Endodermal cell (in vitro differentiated cells): ENCODE measurements at regions not wholly inside any gene's neighbourhood (a gene's known extent, or its start where the extent isn't known, plus 50 kb on each side); places are given as distances from the start of the nearest gene placed in this dataset.

Experiments used
- DNase-seq: peaks from one replicate; pipeline ENCODE4 v3.0.0-alpha.2; 2017
- H3K27ac ChIP-seq: 2 replicates; pipeline ENCODE4 v1.5.1; 2013; ENCODE audit warnings: mild to moderate bottlenecking, low read depth, low read length, moderate library complexity
- H3K27me3 ChIP-seq: 2 replicates; pipeline ENCODE4 v1.6.1; 2013; ENCODE audit warnings: mild to moderate bottlenecking, low read length, moderate library complexity; ENCODE audit not compliant: insufficient read depth, control insufficient read depth, poor library complexity, severe bottlenecking
- H3K36me3 ChIP-seq: 2 replicates; pipeline ENCODE4 v1.7.0; 2013; ENCODE audit warnings: mild to moderate bottlenecking, low read length, moderate library complexity; ENCODE audit not compliant: control insufficient read depth, insufficient read depth
- H3K4me1 ChIP-seq: one replicate; pipeline ENCODE4 v1.7.0; 2013; ENCODE audit warnings: low read length; ENCODE audit not compliant: control insufficient read depth, insufficient read depth
- H3K4me3 ChIP-seq: 2 replicates; pipeline ENCODE4 v1.5.1; 2013; ENCODE audit warnings: mild to moderate bottlenecking, low read length, moderate library complexity
- H3K9ac ChIP-seq: 2 replicates; pipeline ENCODE4 v1.6.1; 2013; ENCODE audit warnings: mild to moderate bottlenecking, low read length, moderate library complexity; ENCODE audit not compliant: poor library complexity, severe bottlenecking; ENCODE audit errors: extremely low read depth
- H3K9me3 ChIP-seq: 2 replicates; pipeline ENCODE4 v1.6.1; 2013; ENCODE audit warnings: mild to moderate bottlenecking, low read length, moderate library complexity; ENCODE audit not compliant: control insufficient read depth
- H3K27ac Mint-ChIP-seq: 2 replicates; pipeline ENCODE4 v1.8.0; 2020; ENCODE audit warnings: mixed read lengths
- H3K27me3 Mint-ChIP-seq: 2 replicates; pipeline ENCODE4 v1.8.0; 2021; ENCODE audit warnings: mild to moderate bottlenecking, mixed read lengths; ENCODE audit not compliant: insufficient read depth
- H3K36me3 Mint-ChIP-seq: 2 replicates; pipeline ENCODE4 v1.8.0; 2020; ENCODE audit warnings: low read depth, mixed read lengths
- H3K4me1 Mint-ChIP-seq: 2 replicates; pipeline ENCODE4 v1.8.0; 2020; ENCODE audit warnings: mixed read lengths
- H3K4me3 Mint-ChIP-seq: 2 replicates; pipeline ENCODE4 v1.8.0; 2020; ENCODE audit warnings: mild to moderate bottlenecking, moderate library complexity, mixed read lengths
- H3K9me3 Mint-ChIP-seq: 2 replicates; pipeline ENCODE4 v1.8.0; 2020; ENCODE audit warnings: mild to moderate bottlenecking, mixed read lengths
- CTCF ChIP-seq: fragments of 200-600 bp; sonication (generic); conservative IDR thresholded peaks from 2 replicates; pipeline ENCODE4 v1.5.0; 2021; ENCODE audit warnings: antibody characterized with exemption, mild to moderate bottlenecking
- WGBS, 2 experiments: methylation state at CpG; one replicate each; pipeline versions ENCODE4 v1.1.5 to v1.1.7; 2013; ENCODE audit warnings: missing lambda C conversion rate in 2 of 2, mixed read lengths in 1 of 2; ENCODE audit not compliant: insufficient coverage in 1 of 2, insufficient read length in 1 of 2; 5-methylcytosine and 5-hydroxymethylcytosine counted together

GRCh38 chr5:54661111-54661510 lies 143.6 kb downstream of the SNX18 start:
- 85 to 95% methylated on average over 2 to 6 of the region's 6 CpGs for WGBS, 2 experiments
- Histone ChIP-seq H3K4me1 (no peaks in the 10 kb centered on the region), H3K27ac (no peak overlapping the region), H3K4me3 (no peak overlapping the region), H3K27me3 (no peaks in the 10 kb centered on the region), H3K9me3 (no peaks in the 10 kb centered on the region), H3K9ac (no peak overlapping the region), H3K36me3 (no peaks in the 10 kb centered on the region)
- DNase-seq, result no peak
- no peak for TF ChIP-seq CTCF
- H3K27ac Mint-ChIP-seq, result no peak overlapping the region
- no peaks in the 10 kb centered on the region for H3K36me3 Mint-ChIP-seq
- no peak overlapping the region for H3K4me3 Mint-ChIP-seq
- H3K4me1 Mint-ChIP-seq, result no peaks in the 10 kb centered on the region
- H3K27me3 Mint-ChIP-seq, result peaks cover 2% of the 10 kb centered on the region
- H3K9me3 Mint-ChIP-seq, result no peaks in the 10 kb centered on the region

GRCh38 chr5:54659700-54660131 lies 142.2 kb downstream of the SNX18 start:
- H3K4me1 Mint-ChIP-seq, result no peaks in the 10 kb centered on the region
- Histone ChIP-seq H3K27ac (no peak overlapping the region), H3K4me1 (no peaks in the 10 kb centered on the region), H3K4me3 (no peak overlapping the region), H3K9me3 (no peaks in the 10 kb centered on the region), H3K36me3 (no peaks in the 10 kb centered on the region), H3K27me3 (no peaks in the 10 kb centered on the region), H3K9ac (no peak overlapping the region)
- no peak for TF ChIP-seq CTCF
- no peak overlapping the region for H3K4me3 Mint-ChIP-seq
- 93 to 100% methylated on average over 2 to 5 of the region's 5 CpGs for WGBS, 2 experiments
- no peaks in the 10 kb centered on the region for H3K36me3 Mint-ChIP-seq
- H3K27me3 Mint-ChIP-seq, result peaks cover under 1% of the 10 kb centered on the region
- H3K9me3 Mint-ChIP-seq, result no peaks in the 10 kb centered on the region
- no peak for DNase-seq
- no peak overlapping the region for H3K27ac Mint-ChIP-seq

- Mint-ChIP-seq H3K4me1 (no peaks in the 10 kb centered on the region), H3K27ac (no peak overlapping the region), H3K27me3 (no peaks in the 10 kb centered on the region), H3K9me3 (no peaks in the 10 kb centered on the region), H3K4me3 (no peak overlapping the region), H3K36me3 (no peaks in the 10 kb centered on the region)
- H3K9me3 ChIP-seq, result no peaks in the 10 kb centered on the region
- no peaks in the 10 kb centered on the region for H3K27me3 ChIP-seq
- DNase-seq, result no peak
- no peaks in the 10 kb centered on the region for H3K36me3 ChIP-seq
- no peak overlapping the region for H3K9ac ChIP-seq
- TF ChIP-seq CTCF, result no peak
- H3K27ac ChIP-seq, result no peak overlapping the region
- H3K4me3 ChIP-seq, result no peak overlapping the region
- WGBS, 2 experiments, result 56 to 79% methylated on average over 1 to 3 of the region's 3 CpGs
- H3K4me1 ChIP-seq, result no peaks in the 10 kb centered on the region
Measured at GRCh38 chr5:54658010-54658409, 140.5 kb downstream of the SNX18 start.
